ENCODE measurements at regions not wholly inside any gene's neighbourhood (a gene's known extent, or its start where the extent isn't known, plus 50 kb on each side); places are given as distances from the start of the nearest gene placed in this dataset.

DNA sequence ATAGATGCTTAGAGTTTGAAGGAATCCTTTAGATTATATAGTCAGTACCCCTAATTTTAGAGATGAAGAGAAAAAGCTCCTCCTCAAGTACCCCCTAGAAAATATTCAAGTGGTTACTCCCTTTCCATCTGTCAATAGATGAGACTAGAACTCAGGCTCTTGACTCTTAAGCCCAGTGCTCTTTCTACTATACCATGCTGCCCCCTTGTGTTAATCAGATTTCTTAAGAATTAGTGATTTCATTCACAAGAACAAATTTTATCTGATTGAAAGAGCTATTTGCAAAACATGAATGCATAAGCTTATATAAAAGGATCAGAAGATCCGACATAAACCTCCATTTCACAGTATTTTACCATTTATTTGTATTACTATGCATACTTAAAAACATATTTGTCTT is 179.3 kb downstream of the TFEC start (continued):
- TF ChIP-seq SMC3 (IDR thresholded peaks at IDR 0.05; ENCODE audit: borderline replicate concordance, low read length) (peak; percentile 31; the same call in 1 of the 2 replicates), ZNF24 (IDR thresholded peaks at IDR 0.05) (peak; percentile 82), KAT2A (conservative IDR thresholded peaks at IDR 0.05; ENCODE audit: control insufficient read depth, low read depth, low read length) (no peak), NR2C2 (IDR thresholded peaks at IDR 0.05; ENCODE audit: borderline replicate concordance, control insufficient read depth, insufficient read length, low read depth) (no peak), MTA2 (IDR thresholded peaks at IDR 0.05; ENCODE audit: low read depth) (no peak), NFXL1 (IDR thresholded peaks at IDR 0.05; ENCODE audit: borderline replicate concordance) (no peak), JUND (IDR thresholded peaks at IDR 0.05; ENCODE audit: low read depth, low read length) (no peak), JUNB (IDR thresholded peaks at IDR 0.05) (no peak), SREBF1 (IDR thresholded peaks at IDR 0.05; ENCODE audit: low read length) (no peak)

- WGBS (ENCODE audit: insufficient coverage, insufficient replicate concordance, low lambda C conversion rate, missing lambda C conversion rate), result 17% methylated on average over 3 of the region's 3 CpGs
- no TSS peak for BruUV-seq (replicated peaks)
- ChIA-PET CTCF (interaction anchor here (1.0 to 3.0 kb wide), 15 partner anchors 8 to 1825 kb away, joined by 3 to 23 read pairs (median 4); no protein-coding TSS in a partner anchor), SMC1A (ENCODE audit: uncharacterized antibody, unreplicated experiment) (interaction anchor here (0.9 to 3.5 kb wide), 5 partner anchors 9 to 1823 kb away, joined by 3 to 15 read pairs (median 5); no protein-coding TSS in a partner anchor), POLR2A (no interaction called here), RAD21 (ENCODE audit: unreplicated experiment) (interaction anchor here (0.6 to 2.1 kb wide), 9 partner anchors 13 to 1821 kb away, joined by 3 to 15 read pairs (median 3); no protein-coding TSS in a partner anchor)
- H3K4me3 ChIP-seq, result no peak overlapping the region
- in situ Hi-C loops (cut with MboI) (no loop called here), intact Hi-C loops (cut with micrococcal nuclease; ENCODE audit: unreplicated experiment) (loop anchor here (2.0 to 5.0 kb wide), 3 partner anchors 493 to 1823 kb away; no protein-coding TSS in a partner anchor)
- FAIRE-seq (no peak), ATAC-seq (no peak), DNase-seq (ENCODE audit: low read depth, low spot score) (no peak)
- no peaks in the 10 kb centered on the region for H3K36me3 ChIP-seq (ENCODE audit: control insufficient read depth in 2 of 2, insufficient read depth in 2 of 2, low read length in 1 of 2)
- no peaks in the 10 kb centered on the region; a peak in 1 of 4 replicates for H3K27me3 ChIP-seq (replicated peaks in 1 of 2; ENCODE audit: control insufficient read depth in 2 of 2, insufficient read depth in 2 of 2, low read length in 1 of 2)
- no peaks in the 10 kb centered on the region for H3K4me1 ChIP-seq (ENCODE audit: control insufficient read depth, insufficient read depth, low read length)
- H3K4me2 ChIP-seq (ENCODE audit: control insufficient read depth, insufficient read depth), result no peak overlapping the region
- no peak overlapping the region for H3K27ac ChIP-seq (ENCODE audit: control insufficient read depth, insufficient read depth)
- no peak overlapping the region for H2AFZ ChIP-seq (ENCODE audit: control insufficient read depth, low read depth, low read length)
- H3K9ac ChIP-seq (ENCODE audit: control insufficient read depth, insufficient read depth, low read length), result no peak overlapping the region
- no peaks in the 10 kb centered on the region for H3K9me3 ChIP-seq (replicated peaks; ENCODE audit: control insufficient read depth, insufficient read depth, low read length)
- no peaks in the 10 kb centered on the region for H4K20me1 ChIP-seq (ENCODE audit: control insufficient read depth, insufficient read depth)
- H3K79me2 ChIP-seq (ENCODE audit: control insufficient read depth, insufficient read depth, low read length), result no peaks in the 10 kb centered on the region
- TF ChIP-seq PAX5 (IDR thresholded peaks at IDR 0.05; ENCODE audit: borderline replicate concordance, low read depth, low read length) (no peak), SREBF1 (IDR thresholded peaks at IDR 0.05; ENCODE audit: low read length) (no peak), SREBF2 (IDR thresholded peaks at IDR 0.05; ENCODE audit: low read length) (no peak), NBN (IDR thresholded peaks at IDR 0.05) (no peak), ATF7 (IDR thresholded peaks at IDR 0.05; ENCODE audit: low read depth) (no peak), TCF7 (IDR thresholded peaks at IDR 0.05; ENCODE audit: borderline replicate concordance) (no peak)
- TF ChIP-seq, protein P1, sequence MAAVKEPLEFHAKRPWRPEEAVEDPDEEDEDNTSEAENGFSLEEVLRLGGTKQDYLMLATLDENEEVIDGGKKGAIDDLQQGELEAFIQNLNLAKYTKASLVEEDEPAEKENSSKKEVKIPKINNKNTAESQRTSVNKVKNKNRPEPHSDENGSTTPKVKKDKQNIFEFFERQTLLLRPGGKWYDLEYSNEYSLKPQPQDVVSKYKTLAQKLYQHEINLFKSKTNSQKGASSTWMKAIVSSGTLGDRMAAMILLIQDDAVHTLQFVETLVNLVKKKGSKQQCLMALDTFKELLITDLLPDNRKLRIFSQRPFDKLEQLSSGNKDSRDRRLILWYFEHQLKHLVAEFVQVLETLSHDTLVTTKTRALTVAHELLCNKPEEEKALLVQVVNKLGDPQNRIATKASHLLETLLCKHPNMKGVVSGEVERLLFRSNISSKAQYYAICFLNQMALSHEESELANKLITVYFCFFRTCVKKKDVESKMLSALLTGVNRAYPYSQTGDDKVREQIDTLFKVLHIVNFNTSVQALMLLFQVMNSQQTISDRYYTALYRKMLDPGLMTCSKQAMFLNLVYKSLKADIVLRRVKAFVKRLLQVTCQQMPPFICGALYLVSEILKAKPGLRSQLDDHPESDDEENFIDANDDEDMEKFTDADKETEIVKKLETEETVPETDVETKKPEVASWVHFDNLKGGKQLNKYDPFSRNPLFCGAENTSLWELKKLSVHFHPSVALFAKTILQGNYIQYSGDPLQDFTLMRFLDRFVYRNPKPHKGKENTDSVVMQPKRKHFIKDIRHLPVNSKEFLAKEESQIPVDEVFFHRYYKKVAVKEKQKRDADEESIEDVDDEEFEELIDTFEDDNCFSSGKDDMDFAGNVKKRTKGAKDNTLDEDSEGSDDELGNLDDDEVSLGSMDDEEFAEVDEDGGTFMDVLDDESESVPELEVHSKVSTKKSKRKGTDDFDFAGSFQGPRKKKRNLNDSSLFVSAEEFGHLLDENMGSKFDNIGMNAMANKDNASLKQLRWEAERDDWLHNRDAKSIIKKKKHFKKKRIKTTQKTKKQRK (IDR thresholded peaks at IDR 0.05; ENCODE audit: low read depth, low read length), result no peak
Observed at GRCh38 chr7:115850774-115851173, 179.8 kb downstream of the TFEC start.
